Right ventricle myocardium inferior (tissue), 1 donor: ENCODE measurements at regions not wholly inside any gene's neighbourhood (a gene's known extent, or its start where the extent isn't known, plus 50 kb on each side); places are given as distances from the start of the nearest gene placed in this dataset.
"Not testable (repeated sequence)": the region's sequence is repeated elsewhere in the genome, so short reads cannot be mapped to it uniquely, and the experiment has no call there.

Experiments used
- ATAC-seq: fragments of 200-7000 bp; cut with Tn5 transposase; one replicate; pipeline ENCODE4 v1.9.1; 2020; ENCODE audit warnings: mild to moderate bottlenecking, moderate library complexity
- DNase-seq: peaks from one replicate; pipeline ENCODE4 v3.0.0; 2021; ENCODE audit errors: missing footprints
- intact Hi-C: fragments of 100-400 bp; cut with DNase I; formaldehyde crosslinking; loops from one replicate; pipeline ENCODE4 v1.11.0; 2022
- donor health status: DM: no; HTN: yes; CAD: no; lungs with severe emphysema.

DNA sequence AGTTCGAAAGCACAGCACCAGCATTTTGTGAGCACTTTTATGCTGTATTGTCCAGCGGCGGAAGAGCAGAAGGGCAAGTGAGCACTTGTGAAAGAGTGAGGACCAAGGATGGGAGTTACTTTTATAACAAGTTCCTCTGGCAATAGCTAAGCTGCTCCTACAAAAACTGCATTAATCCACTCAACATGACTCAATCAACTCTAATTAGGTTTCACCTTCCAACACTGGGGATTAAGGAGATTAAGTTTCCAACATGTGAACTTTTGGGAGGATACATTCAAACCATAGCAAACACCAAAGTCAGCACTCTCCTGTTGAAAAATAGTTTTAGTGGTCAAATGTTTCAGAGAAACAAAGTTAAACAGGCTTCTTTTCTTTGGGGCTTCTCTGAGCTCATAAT is 844.5 kb downstream of the REEP3 start:
- ATAC-seq (no peak), DNase-seq (no peak)
- intact Hi-C loops = no loop called here

DNA sequence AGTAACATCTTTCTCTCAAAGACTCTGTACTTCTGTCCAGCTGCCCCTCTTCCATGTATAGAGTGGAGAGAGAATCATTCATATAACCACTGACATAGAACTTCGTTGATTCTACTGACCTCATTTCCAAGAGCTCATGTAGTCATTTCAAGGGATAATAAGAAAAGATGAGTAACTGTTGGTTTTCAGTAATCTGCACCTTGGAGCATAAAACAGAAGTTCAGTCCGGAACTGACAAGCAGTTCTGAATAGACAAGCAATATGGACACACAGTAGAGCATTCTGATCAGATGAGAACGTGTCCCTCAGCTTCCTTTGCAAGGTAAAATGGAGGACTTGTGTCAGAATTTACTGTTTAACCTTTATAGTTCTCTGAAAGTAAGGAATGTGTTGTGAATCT is 847.1 kb downstream of the REEP3 start:
- intact Hi-C loops = no loop called here
- ATAC-seq (no peak), DNase-seq (no peak)

GRCh38 chr10:64369885-64370773 is 848.9 kb downstream of the REEP3 start:
- intact Hi-C loops = no loop called here
- ATAC-seq = no peak

DNA sequence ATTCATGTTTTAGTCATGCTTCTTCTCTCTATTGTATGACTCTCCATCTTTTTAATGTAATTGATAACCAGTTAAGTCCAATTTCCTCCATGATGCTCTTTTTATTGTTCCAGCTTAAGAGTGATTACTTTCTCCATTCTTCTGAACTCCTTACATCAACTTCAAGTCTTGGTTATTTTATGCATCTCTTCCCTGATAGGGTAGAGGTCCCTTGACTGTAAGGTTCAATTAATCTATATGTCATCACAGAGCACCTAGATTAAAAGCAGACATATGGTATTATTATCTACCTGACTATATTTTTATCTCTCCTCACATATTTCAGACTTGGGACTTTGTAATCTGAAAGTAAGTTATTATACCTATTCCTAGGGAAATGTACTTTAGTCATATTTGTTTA is 853.1 kb downstream of the REEP3 start:
- intact Hi-C loops = no loop called here
- no peak for DNase-seq
- no peak for ATAC-seq

More at GRCh38 chr10:64369885-64370773, 848.9 kb downstream of the REEP3 start:
- no peak for DNase-seq

DNA sequence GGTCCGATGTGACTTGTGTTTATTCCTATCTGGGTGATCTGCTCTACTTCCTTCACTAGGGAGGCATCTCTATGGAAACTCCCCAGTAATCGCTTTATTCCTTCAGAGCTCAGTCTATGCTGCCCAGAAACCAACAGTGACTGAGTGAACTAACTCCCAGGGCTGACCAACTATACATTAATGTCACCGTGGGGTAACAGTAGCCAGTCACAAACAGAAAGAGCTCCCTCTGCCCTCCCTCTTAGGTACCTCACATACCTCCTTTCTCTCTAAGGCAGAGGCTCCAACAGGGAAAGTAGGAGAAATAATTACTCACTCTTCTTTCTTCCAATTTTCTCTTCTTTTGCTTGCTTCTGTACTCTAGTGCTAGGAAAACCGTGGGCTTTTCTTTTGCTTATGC is 855.0 kb downstream of the REEP3 start:
- DNase-seq (no peak), ATAC-seq (no peak)
- intact Hi-C loops = no loop called here

- DNase-seq = no peak
- ATAC-seq = no peak
- intact Hi-C loops = no loop called here
Measured at GRCh38 chr10:64379898-64380297, 858.7 kb downstream of the REEP3 start.

DNA sequence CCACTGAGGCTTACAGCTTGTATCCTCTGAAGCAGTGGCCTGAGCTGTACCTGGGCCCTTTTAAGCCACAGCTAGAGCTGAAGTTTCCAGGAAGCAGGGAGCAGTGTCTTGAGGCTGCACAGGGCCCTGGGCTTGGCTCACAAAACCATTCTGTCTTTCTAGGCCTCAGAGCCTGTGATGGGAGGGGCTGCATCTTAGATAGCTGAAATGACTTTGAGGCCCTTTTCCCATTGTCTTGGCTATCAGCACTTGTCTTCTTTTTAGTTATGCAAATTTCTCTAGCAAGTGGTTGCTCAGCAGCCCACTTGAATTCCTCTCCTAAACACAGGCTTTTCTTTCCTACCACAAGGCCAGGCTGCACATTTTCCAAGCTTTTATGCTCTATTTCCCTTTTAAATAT is 864.2 kb downstream of the REEP3 start:
- DNase-seq (no peak), ATAC-seq (no peak)
- intact Hi-C loops = no loop called here

- intact Hi-C loops = no loop called here
- ATAC-seq = no peak
Measured at GRCh38 chr10:64394744-64395143, 873.5 kb downstream of the REEP3 start.

GRCh38 chr10:64396105-64396708 is 875.0 kb downstream of the REEP3 start:
- intact Hi-C loops = no loop called here
- DNase-seq (no peak), ATAC-seq (no peak)

More at GRCh38 chr10:64394744-64395143, 873.5 kb downstream of the REEP3 start:
- no peak for DNase-seq

GRCh38 chr10:64397125-64397524 is 875.9 kb downstream of the REEP3 start:
- ATAC-seq (no peak), DNase-seq (no peak)
- intact Hi-C loops = no loop called here

GRCh38 chr10:64408391-64409183 is 887.4 kb downstream of the REEP3 start:
- intact Hi-C loops = no loop called here
- no peak for DNase-seq
- ATAC-seq = no peak

DNA sequence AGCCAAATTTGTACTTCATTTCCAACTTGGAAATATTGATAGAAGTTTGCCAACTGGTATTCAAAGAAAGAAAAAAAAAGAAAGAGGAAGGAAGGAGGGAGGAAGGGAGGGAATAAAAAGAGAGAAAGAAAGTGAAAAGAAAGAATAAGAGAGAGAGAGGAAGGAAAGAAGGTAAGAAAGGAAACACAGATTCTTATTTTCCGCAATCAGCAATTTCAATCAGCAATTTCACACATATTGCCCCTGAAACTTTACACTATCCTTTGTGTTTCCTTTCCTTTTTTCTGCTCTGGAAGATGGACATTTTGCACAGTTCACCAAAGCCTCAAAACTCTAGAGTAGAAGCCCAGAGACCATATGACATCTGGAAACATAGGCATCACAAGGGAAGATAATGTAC is 888.1 kb downstream of the REEP3 start:
- no peak for ATAC-seq
- intact Hi-C loops = no loop called here
- DNase-seq = no peak

- intact Hi-C loops = no loop called here
- DNase-seq (no peak), ATAC-seq (no peak)
Measured at GRCh38 chr10:64416011-64416410, 894.8 kb downstream of the REEP3 start.

DNA sequence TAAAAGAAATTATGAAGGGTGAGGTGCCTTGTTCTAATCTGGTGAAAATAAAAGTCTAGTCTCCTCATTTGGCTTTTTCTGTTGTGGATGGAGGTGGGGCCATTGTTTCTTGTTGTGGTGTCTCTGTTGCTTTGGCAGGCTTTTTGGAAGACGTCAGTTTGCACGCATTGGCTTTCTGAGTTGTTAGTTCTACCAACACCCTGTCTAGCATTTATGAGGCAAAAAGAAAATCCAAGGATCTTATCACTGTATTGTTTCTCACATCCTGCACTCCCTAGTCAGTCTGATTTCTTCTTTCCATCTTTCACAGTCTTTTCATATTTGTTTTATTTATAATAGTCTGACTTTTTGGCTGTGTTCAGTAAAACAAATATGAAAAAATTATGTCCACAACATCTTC is 898.3 kb downstream of the REEP3 start:
- ATAC-seq = no peak
- intact Hi-C loops = no loop called here

DNA sequence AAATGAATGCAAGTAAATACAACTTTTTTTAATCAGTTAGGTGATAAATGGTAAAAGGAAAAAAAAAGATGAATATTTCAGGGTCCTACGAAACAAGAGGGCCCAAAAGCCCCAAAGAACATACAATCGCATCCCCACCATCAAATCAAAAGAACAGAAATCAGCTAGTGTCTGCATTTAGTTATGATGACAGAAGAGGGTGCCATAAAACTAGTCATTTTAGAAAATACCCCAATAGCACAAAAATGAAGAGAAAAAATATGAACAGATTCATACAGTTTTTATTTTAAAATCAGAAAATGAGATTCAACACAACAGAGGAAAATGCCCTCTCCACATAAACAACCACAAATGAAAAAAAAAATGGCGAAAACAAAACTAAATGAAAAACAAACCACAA is 905.5 kb downstream of the REEP3 start:
- DNase-seq = no peak
- ATAC-seq = no peak
- intact Hi-C loops = no loop called here

More for the DNA sequence above, 898.3 kb downstream of the REEP3 start:
- DNase-seq = no peak

DNA sequence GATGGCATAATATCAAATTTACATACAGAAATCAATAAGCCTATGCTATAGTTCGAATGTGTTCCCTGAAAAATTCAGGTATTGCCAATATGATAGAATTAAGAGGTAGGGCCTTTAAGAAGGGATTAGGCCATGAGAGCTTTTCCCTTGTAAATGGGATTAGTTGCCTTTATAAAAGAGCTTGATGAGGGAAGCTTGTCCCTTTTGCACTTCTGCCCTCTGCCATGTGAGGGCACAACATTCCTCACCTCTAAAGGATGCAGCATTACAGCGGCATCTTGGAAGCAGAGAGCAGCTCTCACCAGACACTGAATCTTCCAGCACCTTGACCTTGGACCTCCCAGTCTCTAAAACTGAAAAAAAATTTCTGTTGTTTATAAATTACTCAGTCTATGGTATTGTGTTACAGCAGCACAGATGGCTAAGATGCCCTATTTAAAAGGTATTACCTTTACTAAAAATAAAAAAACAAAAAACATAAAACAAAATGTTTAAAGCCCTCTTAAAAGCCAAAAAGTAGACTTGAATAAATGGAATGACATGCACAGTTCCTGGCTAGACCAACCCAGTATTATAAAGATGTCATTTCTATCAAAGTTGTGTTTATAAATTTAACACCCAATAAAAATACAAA is 909.6 kb downstream of the REEP3 start:
- DNase-seq = no peak
- intact Hi-C loops = no loop called here
- no peak for ATAC-seq

DNA sequence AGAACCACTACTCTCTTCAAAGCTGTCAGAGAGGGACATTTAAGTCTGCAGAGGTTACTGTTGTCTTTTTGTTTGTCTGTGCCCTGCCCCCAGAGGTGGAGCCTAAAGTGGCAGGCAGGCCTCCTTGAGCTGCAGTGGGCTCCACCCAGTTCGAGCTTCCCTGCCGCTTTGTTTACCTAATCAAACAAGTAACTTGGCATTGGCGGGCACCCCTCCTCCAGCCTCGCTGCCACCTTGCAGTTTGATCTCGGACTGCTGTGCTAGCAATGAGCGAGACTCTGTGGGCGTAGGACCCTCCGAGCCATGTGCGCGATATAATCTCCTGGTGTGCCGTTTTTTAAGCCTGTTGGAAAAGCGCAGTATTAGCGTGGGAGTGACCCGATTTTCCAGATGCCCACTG is 920.7 kb downstream of the REEP3 start:
- intact Hi-C loops, ATAC-seq, DNase-seq: not testable (repeated sequence)

GRCh38 chr10:64444163-64444562 is 923.0 kb downstream of the REEP3 start:
- intact Hi-C loops = no loop called here
- ATAC-seq = no peak

GRCh38 chr10:64444564-64444963 is 923.4 kb downstream of the REEP3 start:
- ATAC-seq = no peak
- intact Hi-C loops = no loop called here
- no peak for DNase-seq

More at GRCh38 chr10:64444163-64444562, 923.0 kb downstream of the REEP3 start:
- DNase-seq = no peak
